Activated B cell treated with CpG ODN at 0.5 μM for 24 hours (primary cell): ENCODE measurements at regions not wholly inside any gene's neighbourhood (a gene's known extent, or its start where the extent isn't known, plus 50 kb on each side); places are given as distances from the start of the nearest gene placed in this dataset.

ENCODE experiments used
- ATAC-seq: fragments of 200-7000 bp; cut with Tn5 transposase; one replicate; pipeline ENCODE4 v1.10.0; 2021; ENCODE audit warnings: low read depth, mild to moderate bottlenecking, moderate library complexity
- CTCF ChIA-PET: fragments of 350-600 bp; sonication (Branson Sonifier 250); formaldehyde crosslinking; loops from one replicate; lab custom pipeline; 2021; ENCODE audit warnings: antibody characterized with exemption; lab: Charles Lee
- POLR2A ChIA-PET: fragments of 350-600 bp; sonication (Branson Sonifier 250); formaldehyde crosslinking; loops from one replicate; lab custom pipeline; 2021; ENCODE audit warnings: antibody characterized with exemption; lab: Charles Lee
- DNase-seq: peaks from one replicate; pipeline ENCODE4 v3.0.0; 2022
- H3K27ac Mint-ChIP-seq: one replicate; pipeline ENCODE4 v1.8.0; 2020; ENCODE audit warnings: mixed read lengths
- H3K27me3 Mint-ChIP-seq: one replicate; pipeline ENCODE4 v1.8.0; 2021; ENCODE audit warnings: mixed read lengths
- H3K36me3 Mint-ChIP-seq: one replicate; pipeline ENCODE4 v1.8.0; 2021; ENCODE audit warnings: low read depth, mixed read lengths
- H3K4me1 Mint-ChIP-seq: one replicate; pipeline ENCODE4 v1.8.0; 2021; ENCODE audit warnings: mixed read lengths
- H3K4me3 Mint-ChIP-seq: one replicate; pipeline ENCODE4 v1.8.0; 2020; ENCODE audit warnings: mild to moderate bottlenecking, mixed read lengths
- H3K9me3 Mint-ChIP-seq: one replicate; pipeline ENCODE4 v1.8.0; 2020; ENCODE audit warnings: mixed read lengths
- CTCF ChIP-seq: fragments of 200-600 bp; IDR thresholded peaks from one replicate; pipeline ENCODE4 v1.8.0; 2022; ENCODE audit warnings: antibody characterized with exemption, mild to moderate bottlenecking
- intact Hi-C: fragments of 100-400 bp; cut with micrococcal nuclease; formaldehyde crosslinking; loops from one replicate; pipeline ENCODE4 v1.15.1; 2024

DNA sequence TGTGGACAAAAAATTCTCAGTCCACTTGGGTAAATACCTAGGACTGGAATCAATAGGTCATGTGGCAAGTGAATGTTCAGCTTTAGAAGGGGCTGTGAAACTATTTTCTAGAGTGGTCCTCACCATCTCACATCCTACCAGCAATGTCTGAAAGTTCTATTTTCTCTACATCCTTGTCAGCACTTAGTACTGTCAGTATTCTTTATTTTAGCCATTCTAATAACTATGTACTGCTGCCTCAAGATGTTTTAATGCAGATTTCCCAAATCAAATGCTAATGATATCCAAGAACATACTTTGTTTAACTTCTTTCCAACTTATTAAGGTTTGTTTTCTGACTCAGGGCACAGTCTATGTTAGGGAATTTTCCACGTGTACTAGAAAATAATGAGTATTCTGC lies 317.0 kb downstream of the BRD1 start:
- ChIA-PET POLR2A (no interaction called here), CTCF (no interaction called here)
- H3K36me3 Mint-ChIP-seq = peaks cover 4% of the 10 kb centered on the region
- H3K9me3 Mint-ChIP-seq = peaks cover 26% of the 10 kb centered on the region
- intact Hi-C loops = no loop called here
- ATAC-seq (no peak), DNase-seq (no peak)
- no peak for TF ChIP-seq CTCF
- H3K4me3 Mint-ChIP-seq = no peak overlapping the region
- H3K27ac Mint-ChIP-seq = peak overlapping the region; percentile 81
- H3K27me3 Mint-ChIP-seq = no peaks in the 10 kb centered on the region
- H3K4me1 Mint-ChIP-seq = peaks cover 7% of the 10 kb centered on the region

GRCh38 chr22:49509016-49509415 lies 318.7 kb downstream of the BRD1 start:
- Mint-ChIP-seq H3K4me1 (peaks cover 7% of the 10 kb centered on the region), H3K9me3 (peaks cover 26% of the 10 kb centered on the region), H3K27me3 (no peaks in the 10 kb centered on the region), H3K36me3 (peaks cover 4% of the 10 kb centered on the region), H3K4me3 (no peak overlapping the region), H3K27ac (no peak overlapping the region)
- POLR2A ChIA-PET = no interaction called here
- no peak for TF ChIP-seq CTCF
- DNase-seq (no peak), ATAC-seq (no peak)
- intact Hi-C loops = no loop called here
- CTCF ChIA-PET = no interaction called here

DNA sequence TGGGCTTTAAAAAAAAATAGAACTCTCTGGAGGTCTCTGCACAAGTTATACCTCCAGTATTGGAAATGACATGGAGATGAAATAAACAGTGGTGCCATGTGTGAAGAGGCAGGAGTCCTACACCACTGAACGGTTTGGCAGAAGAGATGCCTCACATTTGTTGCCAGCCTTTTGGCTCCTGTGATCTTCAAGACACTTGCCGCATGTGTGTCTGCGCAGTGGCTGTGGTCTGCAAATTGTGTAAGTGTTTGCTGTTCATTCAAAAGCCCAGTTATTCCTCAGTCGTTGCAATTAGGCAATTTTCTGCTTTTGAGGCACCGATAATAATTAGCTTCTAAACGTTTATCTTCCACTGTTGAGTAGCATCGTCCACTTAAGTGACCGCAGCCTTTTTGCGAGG lies 319.1 kb downstream of the BRD1 start:
- H3K9me3 Mint-ChIP-seq = peaks cover 26% of the 10 kb centered on the region
- peaks cover 7% of the 10 kb centered on the region for H3K4me1 Mint-ChIP-seq
- H3K4me3 Mint-ChIP-seq = no peak overlapping the region
- ChIA-PET POLR2A (no interaction called here), CTCF (no interaction called here)
- no peak overlapping the region for H3K27ac Mint-ChIP-seq
- TF ChIP-seq CTCF = no peak
- DNase-seq = no peak
- no peaks in the 10 kb centered on the region for H3K27me3 Mint-ChIP-seq
- intact Hi-C loops = no loop called here
- no peak for ATAC-seq
- peaks cover 4% of the 10 kb centered on the region for H3K36me3 Mint-ChIP-seq

- no peak for TF ChIP-seq CTCF
- Mint-ChIP-seq H3K27ac (no peak overlapping the region), H3K9me3 (peaks cover 23% of the 10 kb centered on the region), H3K4me3 (no peak overlapping the region), H3K27me3 (no peaks in the 10 kb centered on the region), H3K4me1 (peaks cover 7% of the 10 kb centered on the region), H3K36me3 (peaks cover 4% of the 10 kb centered on the region)
- intact Hi-C loops = no loop called here
- POLR2A ChIA-PET = no interaction called here
- CTCF ChIA-PET = no interaction called here
- ATAC-seq = no peak
- no peak for DNase-seq
These were observed 319.9 kb downstream of the BRD1 start for GRCh38 chr22:49507607-49508292.

- H3K27ac Mint-ChIP-seq = no peak overlapping the region
- ChIA-PET CTCF (no interaction called here), POLR2A (no interaction called here)
- no peak for TF ChIP-seq CTCF
- H3K4me3 Mint-ChIP-seq = no peak overlapping the region
- DNase-seq = no peak
- H3K27me3 Mint-ChIP-seq = no peaks in the 10 kb centered on the region
- peaks cover 18% of the 10 kb centered on the region for H3K9me3 Mint-ChIP-seq
- no peak for ATAC-seq
- peaks cover 1% of the 10 kb centered on the region for H3K4me1 Mint-ChIP-seq
- peaks cover 4% of the 10 kb centered on the region for H3K36me3 Mint-ChIP-seq
- intact Hi-C loops = no loop called here
These were observed 321.7 kb downstream of the BRD1 start for GRCh38 chr22:49506010-49506400.
